GM19043 (cell line): ENCODE measurements at regions not wholly inside any gene's neighbourhood (a gene's known extent, or its start where the extent isn't known, plus 50 kb on each side); places are given as distances from the start of the nearest gene placed in this dataset.

ENCODE experiments used
- ATAC-seq: cut with Tn5 transposase; IDR thresholded peaks from one replicate; pipeline ENCODE4 v1.9.1; 2021; ENCODE audit warnings: low read depth; ENCODE audit not compliant: unreplicated experiment

- no peak for ATAC-seq
These were observed 136.5 kb downstream of the PJA1 start for GRCh38 chrX:69028761-69029120.

DNA sequence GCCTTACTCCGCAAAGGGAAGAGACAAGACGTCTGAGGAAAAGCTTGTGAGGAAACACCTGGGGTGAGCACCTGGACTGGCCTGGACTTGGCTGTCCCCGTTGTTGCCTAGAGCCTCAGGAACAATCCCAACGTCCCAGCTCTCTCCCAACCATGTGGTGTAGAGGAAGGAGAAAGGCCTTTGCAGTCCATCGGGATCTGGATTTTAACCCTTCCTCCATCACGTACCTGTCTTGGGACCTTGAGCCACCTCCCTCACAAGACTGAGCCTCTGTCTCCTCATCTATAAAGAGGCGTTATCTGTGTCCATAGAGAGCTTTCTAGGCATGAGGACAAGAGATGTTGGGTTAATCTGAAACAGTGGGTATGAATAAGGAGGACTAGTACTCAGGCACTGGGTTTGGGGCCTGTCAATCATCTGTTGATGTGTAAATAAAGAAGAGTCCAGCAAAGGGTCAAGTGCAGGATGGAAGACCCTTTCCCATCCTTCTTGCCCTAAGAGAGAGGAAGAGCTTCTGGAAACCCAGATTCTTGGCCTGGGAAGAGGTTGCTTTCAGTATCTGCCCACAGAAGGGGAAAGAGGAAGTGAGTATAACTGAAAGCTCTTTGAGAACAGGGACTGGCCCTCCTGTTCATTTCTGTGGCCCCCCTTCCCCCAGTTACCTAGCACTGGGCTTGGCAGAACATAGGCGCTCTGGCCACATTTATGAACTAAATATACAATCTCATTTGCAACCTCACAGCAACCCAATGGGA lies 137.1 kb downstream of the PJA1 start:
- ATAC-seq = peak; percentile 94

- ATAC-seq = no peak
These were observed 137.9 kb downstream of the PJA1 start for GRCh38 chrX:69027181-69028005.

DNA sequence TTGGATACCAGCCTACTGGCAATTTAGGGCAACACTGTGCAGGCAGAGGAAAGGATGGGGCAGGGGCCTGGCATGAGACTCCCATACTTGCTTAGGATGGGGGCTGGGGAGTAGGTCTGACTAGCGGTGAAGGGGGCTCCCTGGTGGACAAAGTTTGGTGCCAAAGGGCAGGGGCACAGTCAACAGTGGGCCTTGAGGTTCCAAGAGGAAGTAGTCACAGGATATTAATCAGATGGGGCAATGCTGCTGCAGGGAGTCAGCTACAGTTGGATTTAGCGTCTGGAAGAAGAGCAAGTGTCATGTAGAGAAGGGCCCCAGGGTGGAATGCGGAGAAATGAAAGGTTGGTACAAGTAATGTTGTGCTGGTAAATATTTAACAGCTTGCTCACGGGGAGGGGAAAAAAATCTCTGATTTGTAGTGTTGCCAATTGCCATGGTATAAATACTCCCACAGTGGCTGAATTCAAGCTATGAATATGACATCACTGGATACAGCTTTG lies 139.4 kb downstream of the PJA1 start:
- no peak for ATAC-seq

DNA sequence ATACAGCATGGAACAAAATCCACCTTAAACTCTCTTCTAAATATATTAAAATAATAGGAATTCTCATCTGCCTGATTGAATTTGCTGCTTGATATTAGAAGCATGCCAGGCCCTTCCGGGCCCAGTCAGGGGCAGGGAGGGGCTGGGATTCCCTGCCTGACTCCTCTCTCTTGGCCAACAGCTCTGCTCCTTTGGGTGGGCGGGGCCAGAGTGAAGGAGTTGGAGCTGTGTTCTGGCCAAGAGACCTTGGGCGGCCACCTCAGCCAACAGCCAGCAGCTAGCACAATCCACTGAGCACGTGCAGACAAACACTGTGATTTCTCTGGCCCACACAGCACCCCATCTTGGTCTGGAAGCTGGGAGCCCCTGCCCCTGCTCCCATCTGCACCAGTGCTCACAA lies 140.3 kb downstream of the PJA1 start:
- ATAC-seq = no peak

DNA sequence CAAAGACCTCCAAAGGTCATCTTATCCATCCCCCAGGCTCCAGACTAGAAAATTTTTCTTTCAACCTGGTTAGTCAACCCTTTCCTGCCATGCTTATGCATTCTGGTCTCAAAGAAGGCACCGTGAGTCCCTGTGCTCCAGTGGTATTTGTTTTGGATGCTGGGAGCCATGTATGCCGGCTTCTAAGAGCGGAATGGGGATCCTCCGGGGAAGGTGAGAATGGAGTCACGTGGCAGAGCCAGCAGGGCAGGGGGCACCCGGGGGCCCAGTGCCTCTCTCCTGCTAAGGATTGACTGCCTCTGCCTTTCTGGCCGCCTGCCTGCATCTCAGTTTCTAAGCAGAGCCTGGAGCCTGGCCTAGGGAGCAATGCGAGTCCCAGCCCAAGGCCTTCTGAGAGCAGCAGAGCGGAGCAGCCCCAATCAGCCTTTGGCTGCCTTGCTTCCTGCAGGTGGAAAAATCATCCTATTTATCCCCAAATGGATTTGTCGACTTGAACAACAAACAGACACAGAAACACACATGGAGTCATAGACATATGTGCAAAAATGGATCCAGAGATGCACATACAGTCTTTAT lies 141.0 kb downstream of the PJA1 start:
- no peak for ATAC-seq

GRCh38 chrX:69022430-69022829 lies 142.8 kb downstream of the PJA1 start:
- ATAC-seq = no peak

GRCh38 chrX:69021141-69021960 lies 143.9 kb downstream of the PJA1 start:
- ATAC-seq = no peak

DNA sequence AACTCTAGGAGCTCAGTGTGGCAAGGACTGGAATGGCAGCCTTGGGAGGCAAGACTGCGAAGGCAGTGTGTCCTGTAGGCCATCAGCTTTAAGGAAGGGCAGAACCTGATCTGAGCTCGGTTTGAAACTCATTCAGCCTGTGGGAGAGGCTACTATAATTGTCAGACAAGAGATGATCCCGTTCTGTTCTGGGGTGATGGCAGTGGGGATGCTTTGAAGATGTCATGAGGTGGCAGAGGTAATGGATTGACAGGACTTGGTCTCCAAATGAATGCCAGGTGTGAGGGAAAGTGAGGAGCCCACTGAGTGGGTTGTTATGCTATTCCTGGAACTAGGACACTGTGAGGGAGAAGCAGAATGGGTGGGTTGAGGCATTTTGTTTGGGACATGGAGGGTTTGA lies 144.9 kb downstream of the PJA1 start:
- ATAC-seq = no peak

- no peak for ATAC-seq
These were observed 146.0 kb downstream of the PJA1 start for GRCh38 chrX:69019073-69019890.

DNA sequence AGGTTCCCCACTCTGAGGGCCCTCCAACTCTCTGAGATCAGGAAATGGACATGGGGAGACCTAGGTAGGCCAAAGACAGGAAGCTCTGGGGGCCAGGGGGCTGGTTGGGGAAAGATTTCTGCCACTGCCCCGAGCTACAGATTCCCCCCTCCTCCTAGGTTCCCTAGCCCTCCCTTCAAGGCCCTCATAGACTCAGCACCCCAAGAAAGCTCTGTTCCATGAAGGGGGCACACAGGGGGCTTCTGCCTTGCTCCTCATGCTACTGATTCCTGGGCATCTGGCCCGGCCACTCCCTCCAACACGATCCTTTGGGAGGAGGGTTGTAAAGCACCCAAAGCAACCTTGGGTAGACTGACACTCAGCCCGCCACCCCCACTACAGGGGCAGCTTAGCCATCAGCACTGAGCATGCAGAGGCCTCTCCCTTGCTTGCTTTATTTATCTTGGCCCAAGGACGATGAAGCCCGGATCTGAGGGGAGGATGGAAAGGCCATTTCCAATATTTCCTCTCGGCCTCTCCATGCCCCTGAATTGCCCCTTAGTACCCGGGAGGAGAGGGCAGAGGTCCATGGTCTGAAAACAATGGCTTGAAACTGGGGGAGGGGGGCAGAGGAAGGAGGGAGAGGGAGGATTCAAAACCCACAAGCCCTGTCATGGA lies 146.7 kb downstream of the PJA1 start:
- no peak for ATAC-seq

GRCh38 chrX:69016293-69016941 lies 148.8 kb downstream of the PJA1 start:
- ATAC-seq = no peak

- ATAC-seq = no peak
These were observed 149.5 kb downstream of the PJA1 start for GRCh38 chrX:69015564-69016292.

- ATAC-seq = no peak
These were observed 150.1 kb downstream of the PJA1 start for GRCh38 chrX:69015156-69015555.

DNA sequence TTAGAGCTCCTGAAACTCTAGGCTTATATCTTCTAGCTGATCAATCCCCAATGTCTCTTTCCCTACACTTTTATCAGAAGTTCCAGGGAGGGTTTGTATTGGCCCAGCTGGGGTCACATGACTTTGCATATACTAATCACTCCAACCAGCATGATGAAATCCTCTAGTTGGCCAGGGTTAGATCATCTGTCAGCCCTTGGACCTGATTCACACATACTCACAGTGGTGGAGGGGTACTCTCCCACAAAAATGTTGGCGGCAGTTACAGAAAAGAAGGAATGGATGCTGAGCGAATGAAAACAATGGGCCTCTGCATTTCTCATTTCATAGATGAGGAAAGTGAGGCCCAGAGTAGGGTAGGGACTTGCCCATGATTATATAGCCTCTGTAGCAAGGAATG lies 151.1 kb downstream of the PJA1 start:
- no peak for ATAC-seq

DNA sequence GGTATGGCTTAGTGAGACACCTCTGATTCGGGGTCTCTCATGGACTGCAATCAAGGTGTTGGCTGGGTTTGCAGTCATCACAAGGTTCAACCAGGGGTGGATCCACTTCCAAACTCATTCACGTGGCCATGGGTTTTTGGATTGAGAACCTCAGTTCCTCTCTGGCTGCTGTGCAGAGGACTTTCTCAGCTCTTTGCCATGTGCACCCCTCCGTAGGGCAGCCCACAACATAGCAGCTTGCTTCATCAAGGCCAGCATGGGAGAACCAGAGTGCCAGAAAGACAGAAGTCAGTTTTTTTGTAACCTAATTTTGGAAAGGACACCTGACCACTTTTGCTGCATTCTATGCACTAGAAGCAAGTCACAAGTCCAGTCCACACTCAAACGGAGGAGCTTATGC lies 154.9 kb downstream of the PJA1 start:
- ATAC-seq = no peak

GRCh38 chrX:69000877-69001276 lies 164.4 kb downstream of the PJA1 start:
- no peak for ATAC-seq

DNA sequence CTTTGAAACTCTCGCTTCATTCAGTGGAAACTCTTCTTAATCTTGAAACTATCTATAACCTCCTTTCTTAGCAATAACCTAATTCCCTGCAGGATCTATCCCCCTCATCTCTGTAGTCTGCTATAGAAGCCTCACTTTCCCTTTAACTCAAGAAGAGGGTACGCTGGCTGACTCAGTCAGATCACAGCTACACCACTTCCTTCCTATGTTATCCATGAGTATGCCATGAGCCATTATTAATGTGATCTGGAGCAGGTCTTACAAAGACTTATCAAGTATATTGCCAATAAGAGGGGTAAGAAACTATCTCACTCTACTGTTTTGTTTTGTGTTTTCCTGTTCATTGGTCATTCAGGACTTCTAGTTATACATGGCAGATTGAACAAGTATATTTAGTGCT lies 165.3 kb downstream of the PJA1 start:
- no peak for ATAC-seq
